ENCODE measurements at regions not wholly inside any gene's neighbourhood (a gene's known extent, or its start where the extent isn't known, plus 50 kb on each side); places are given as distances from the start of the nearest gene placed in this dataset.

- H3K9me3 ChIP-seq, result no peaks in the 10 kb centered on the region
- no peak for TF ChIP-seq CTCF (IDR thresholded peaks at IDR 0.05)
- intact Hi-C loops (cut with DNase I), result no loop called here
- ATAC-seq (no peak), DNase-seq (no peak)
- no peaks in the 10 kb centered on the region for H3K27me3 ChIP-seq
- no peak overlapping the region for H3K4me3 ChIP-seq
- no peaks in the 10 kb centered on the region for H3K36me3 ChIP-seq
- no peak overlapping the region for H3K27ac ChIP-seq
- H3K4me1 ChIP-seq, result no peaks in the 10 kb centered on the region
These were observed 295.8 kb upstream of the TSPY4 start for GRCh38 chrY:9041474-9041873.

Measured in left lung (tissue), 4 donors.